CD14-positive monocyte (primary cell): ENCODE measurements at regions not wholly inside any gene's neighbourhood (a gene's known extent, or its start where the extent isn't known, plus 50 kb on each side); places are given as distances from the start of the nearest gene placed in this dataset.

ENCODE experiments used
- DNase-seq, 3 donors: peaks; one replicate each; pipeline ENCODE4 v3.0.0-alpha.2; 2011 to 2022
- H2AFZ ChIP-seq: 2 replicates; pipeline ENCODE4 v1.6.0; 2012; ENCODE audit warnings: mild to moderate bottlenecking, low read depth, low read length, inconsistent platforms; ENCODE audit not compliant: insufficient read depth, poor library complexity, severe bottlenecking
- H3K27ac ChIP-seq, 2 donors: 1 replicate in 1 of 2; 2 replicates in 1 of 2; pipeline ENCODE4 v1.5.1; 2012 to 2013; ENCODE audit warnings: low read length in 2 of 2, control low read depth in 1 of 2, inconsistent platforms in 1 of 2, low read depth in 1 of 2, mild to moderate bottlenecking in 1 of 2
- H3K27me3 ChIP-seq, 2 donors: one replicate each; pipeline versions ENCODE4 v1.6.0 to v1.6.1; 2011 to 2013; ENCODE audit warnings: low read length in 2 of 2; ENCODE audit not compliant: control insufficient read depth in 2 of 2, insufficient read depth in 2 of 2
- H3K36me3 ChIP-seq, 2 donors: replicated peaks in 1 of 2; 1 replicate in 1 of 2; 2 replicates in 1 of 2; pipeline versions ENCODE4 v1.5.1 to v1.6.1; 2012 to 2013; ENCODE audit warnings: low read length in 2 of 2, control low read depth in 1 of 2, inconsistent platforms in 1 of 2, mild to moderate bottlenecking in 1 of 2; ENCODE audit not compliant: insufficient read depth in 2 of 2, control insufficient read depth in 1 of 2
- H3K4me1 ChIP-seq, 2 donors: 1 replicate in 1 of 2; 2 replicates in 1 of 2; pipeline versions ENCODE4 v1.5.1 to v1.6.1; 2012 to 2013; ENCODE audit warnings: low read length in 2 of 2, control low read depth in 1 of 2, inconsistent platforms in 1 of 2, mild to moderate bottlenecking in 1 of 2, moderate library complexity in 1 of 2; ENCODE audit not compliant: insufficient read depth in 2 of 2, control insufficient read depth in 1 of 2
- H3K4me2 ChIP-seq: replicated peaks from 2 replicates; pipeline ENCODE3; 2012; ENCODE audit warnings: low read length, moderate library complexity, mild to moderate bottlenecking; ENCODE audit not compliant: poor library complexity, severe bottlenecking; ENCODE audit errors: extremely low read depth
- H3K4me3 ChIP-seq, 3 experiments: fragments of 200-600 bp in 1 of 3; sonication (generic) in 1 of 3; replicated peaks in 1 of 3; 1 replicate in 2 of 3; 2 replicates in 1 of 3; pipeline ENCODE4 v1.5.1; 2011 to 2013; ENCODE audit warnings: low read length in 3 of 3, mild to moderate bottlenecking in 3 of 3, control low read depth in 2 of 3, low read depth in 2 of 3, inconsistent platforms in 1 of 3, moderate library complexity in 1 of 3
- H3K79me2 ChIP-seq: 2 replicates; pipeline ENCODE4 v1.6.0; 2012; ENCODE audit warnings: mild to moderate bottlenecking, control low read depth, inconsistent platforms, low read length, moderate library complexity; ENCODE audit not compliant: insufficient read depth
- H3K9ac ChIP-seq: 2 replicates; pipeline ENCODE4 v1.6.0; 2017; ENCODE audit warnings: low read length, mild to moderate bottlenecking; ENCODE audit not compliant: insufficient read depth, poor library complexity, severe bottlenecking
- H3K9me3 ChIP-seq, 2 donors: replicated peaks in 1 of 2; 1 replicate in 1 of 2; 2 replicates in 1 of 2; pipeline versions ENCODE4 v1.5.1 to v1.6.1; 2012 to 2013; ENCODE audit warnings: low read length in 2 of 2, control low read depth in 1 of 2; ENCODE audit not compliant: control insufficient read depth in 1 of 2, insufficient read depth in 1 of 2
- H4K20me1 ChIP-seq: 2 replicates; pipeline ENCODE4 v1.6.0; 2012; ENCODE audit warnings: mild to moderate bottlenecking, low read length, control low read depth, moderate library complexity; ENCODE audit not compliant: insufficient read depth
- H3K27ac Mint-ChIP-seq, 7 donors: one replicate each; pipeline ENCODE4 v1.8.0; 2020; ENCODE audit warnings: mild to moderate bottlenecking in 7 of 7, mixed read lengths in 7 of 7, moderate library complexity in 6 of 7, inconsistent platforms in 2 of 7
- H3K27me3 Mint-ChIP-seq, 3 donors: one replicate each; pipeline ENCODE4 v1.8.0; 2021 to 2022; ENCODE audit warnings: low read depth in 3 of 3, mild to moderate bottlenecking in 3 of 3, mixed read lengths in 3 of 3, moderate library complexity in 3 of 3, inconsistent platforms in 1 of 3
- H3K36me3 Mint-ChIP-seq, 2 donors: one replicate each; pipeline ENCODE4 v1.8.0; 2020; ENCODE audit warnings: mixed read lengths in 2 of 2, inconsistent platforms in 1 of 2, mild to moderate bottlenecking in 1 of 2
- H3K4me1 Mint-ChIP-seq: one replicate; pipeline ENCODE4 v1.8.0; 2020; ENCODE audit warnings: mild to moderate bottlenecking, mixed read lengths
- H3K4me3 Mint-ChIP-seq, 2 donors: one replicate each; pipeline ENCODE4 v1.8.0; 2020; ENCODE audit warnings: mild to moderate bottlenecking in 2 of 2, mixed read lengths in 2 of 2, moderate library complexity in 1 of 2
- H3K9me3 Mint-ChIP-seq, 7 donors: one replicate each; pipeline ENCODE4 v1.8.0; 2020 to 2022; ENCODE audit warnings: mixed read lengths in 7 of 7, mild to moderate bottlenecking in 6 of 7, moderate library complexity in 6 of 7, inconsistent platforms in 2 of 7
- WGBS: methylation state at CpG from one replicate; pipeline ENCODE4 v1.1.5; 2013; ENCODE audit warnings: missing lambda C conversion rate; ENCODE audit not compliant: insufficient coverage; 5-methylcytosine and 5-hydroxymethylcytosine counted together
- intact Hi-C, 2 donors: fragments of 100-400 bp; cut with micrococcal nuclease; formaldehyde crosslinking; loops; one replicate each; pipeline versions ENCODE4 v1.15.0 to v1.15.1; 2023
- TF ChIP-seq, protein P1 (sequence below): fragments of 200-600 bp; IDR thresholded peaks from one replicate; pipeline ENCODE4 v1.8.0; 2022; ENCODE audit warnings: antibody characterized with exemption, mild to moderate bottlenecking

DNA sequence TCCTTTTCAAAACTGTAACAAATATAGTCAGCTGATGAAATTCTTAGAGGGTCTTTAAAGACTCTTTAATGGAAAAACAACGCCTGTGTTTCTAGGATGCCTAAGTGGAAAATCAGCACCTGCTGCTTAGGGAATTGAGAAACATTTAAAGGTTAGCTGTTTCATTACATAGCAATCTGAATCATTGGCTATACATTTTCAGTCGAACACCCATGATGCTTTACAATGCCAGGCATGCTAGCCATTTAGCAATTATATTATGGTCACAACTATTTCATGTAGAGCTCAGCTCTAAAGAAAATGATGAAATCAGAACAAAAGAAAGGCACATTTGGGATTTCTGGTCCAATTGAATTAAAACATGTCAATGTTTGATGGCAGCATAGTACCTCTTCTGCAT is 270.3 kb upstream of the SYNCRIP start:
- no peaks in the 10 kb centered on the region for H3K4me1 ChIP-seq
- Mint-ChIP-seq H3K27me3 (peaks cover 0 to 3% (median 0%) of the 10 kb centered on the region in 3 donors), H3K36me3 (no peaks in the 10 kb centered on the region), H3K4me1 (no peaks in the 10 kb centered on the region), H3K4me3 (no peak overlapping the region), H3K27ac (no peak overlapping the region), H3K9me3 (peaks cover under 1 to 13% (median 9%) of the 10 kb centered on the region in 7 donors)
- TF ChIP-seq, protein P1, sequence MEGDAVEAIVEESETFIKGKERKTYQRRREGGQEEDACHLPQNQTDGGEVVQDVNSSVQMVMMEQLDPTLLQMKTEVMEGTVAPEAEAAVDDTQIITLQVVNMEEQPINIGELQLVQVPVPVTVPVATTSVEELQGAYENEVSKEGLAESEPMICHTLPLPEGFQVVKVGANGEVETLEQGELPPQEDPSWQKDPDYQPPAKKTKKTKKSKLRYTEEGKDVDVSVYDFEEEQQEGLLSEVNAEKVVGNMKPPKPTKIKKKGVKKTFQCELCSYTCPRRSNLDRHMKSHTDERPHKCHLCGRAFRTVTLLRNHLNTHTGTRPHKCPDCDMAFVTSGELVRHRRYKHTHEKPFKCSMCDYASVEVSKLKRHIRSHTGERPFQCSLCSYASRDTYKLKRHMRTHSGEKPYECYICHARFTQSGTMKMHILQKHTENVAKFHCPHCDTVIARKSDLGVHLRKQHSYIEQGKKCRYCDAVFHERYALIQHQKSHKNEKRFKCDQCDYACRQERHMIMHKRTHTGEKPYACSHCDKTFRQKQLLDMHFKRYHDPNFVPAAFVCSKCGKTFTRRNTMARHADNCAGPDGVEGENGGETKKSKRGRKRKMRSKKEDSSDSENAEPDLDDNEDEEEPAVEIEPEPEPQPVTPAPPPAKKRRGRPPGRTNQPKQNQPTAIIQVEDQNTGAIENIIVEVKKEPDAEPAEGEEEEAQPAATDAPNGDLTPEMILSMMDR, result no peak
- H3K27me3 ChIP-seq, result no peaks in the 10 kb centered on the region
- intact Hi-C loops, result no loop called here
- no peak for DNase-seq
- no peak overlapping the region for H3K4me3 ChIP-seq
- no CpG with 5 or more reads among the region's 2 CpGs for WGBS
- no peak overlapping the region for H2AFZ ChIP-seq
- H3K4me2 ChIP-seq, result no peak overlapping the region
- no peak overlapping the region for H3K9ac ChIP-seq
- H3K36me3 ChIP-seq, result no peaks in the 10 kb centered on the region
- no peaks in the 10 kb centered on the region for H3K79me2 ChIP-seq
- H3K27ac ChIP-seq, result no peak overlapping the region
- H4K20me1 ChIP-seq, result no peaks in the 10 kb centered on the region
- H3K9me3 ChIP-seq, result peaks cover 4 to 8% of the 10 kb centered on the region in 2 donors

DNA sequence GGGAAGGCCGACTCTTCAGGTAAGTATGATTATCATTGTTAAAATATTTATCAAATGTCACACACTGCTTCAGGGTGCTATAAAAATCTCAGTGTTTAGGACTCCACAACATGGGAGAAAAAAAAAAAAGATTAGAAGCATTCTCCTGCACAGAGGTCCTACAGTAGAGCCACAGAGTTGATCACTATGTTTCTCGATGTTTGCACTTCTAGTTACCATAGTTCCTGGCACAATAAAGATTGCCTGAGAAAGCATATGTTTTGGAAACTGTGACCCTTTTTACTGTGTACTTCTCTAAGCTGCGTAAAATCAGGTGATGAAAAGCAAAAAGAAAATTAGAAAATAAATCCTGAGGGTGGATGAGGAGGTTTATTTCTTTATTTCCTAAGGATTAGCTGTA is 269.9 kb upstream of the SYNCRIP start:
- intact Hi-C loops, result no loop called here
- no peaks in the 10 kb centered on the region for H3K4me1 ChIP-seq
- peaks cover 4 to 8% of the 10 kb centered on the region in 2 donors for H3K9me3 ChIP-seq
- H3K27me3 ChIP-seq, result no peaks in the 10 kb centered on the region
- WGBS, result no CpG with 5 or more reads among the region's 3 CpGs
- H3K9ac ChIP-seq, result no peak overlapping the region
- Mint-ChIP-seq H3K4me3 (no peak overlapping the region), H3K27me3 (peaks cover 0 to 3% (median 0%) of the 10 kb centered on the region in 3 donors), H3K9me3 (peaks cover 2 to 14% (median 10%) of the 10 kb centered on the region in 7 donors), H3K36me3 (no peaks in the 10 kb centered on the region), H3K4me1 (no peaks in the 10 kb centered on the region), H3K27ac (no peak overlapping the region)
- no peaks in the 10 kb centered on the region for H4K20me1 ChIP-seq
- H3K79me2 ChIP-seq, result no peaks in the 10 kb centered on the region
- TF ChIP-seq, protein P1, result no peak
- no peak for DNase-seq
- H3K4me2 ChIP-seq, result no peak overlapping the region
- H3K4me3 ChIP-seq, result no peak overlapping the region
- no peaks in the 10 kb centered on the region for H3K36me3 ChIP-seq
- no peak overlapping the region for H3K27ac ChIP-seq
- no peak overlapping the region for H2AFZ ChIP-seq
